ENCODE measurements at regions not wholly inside any gene's neighbourhood (a gene's known extent, or its start where the extent isn't known, plus 50 kb on each side); places are given as distances from the start of the nearest gene placed in this dataset.

- TF ChIP-seq CTCF (tag by site-specific recombination; IDR thresholded peaks at IDR 0.05) (no peak), KLF9 (tag by site-specific recombination; IDR thresholded peaks at IDR 0.05; ENCODE audit: low read depth) (no peak), YY1 (tag by site-specific recombination; IDR thresholded peaks at IDR 0.05) (no peak), ZNF530 (tag by site-specific recombination; IDR thresholded peaks at IDR 0.05; ENCODE audit: low read depth) (no peak), ZNF311 (tag by site-specific recombination; IDR thresholded peaks at IDR 0.05; ENCODE audit: borderline replicate concordance) (no peak), MYNN (tag by site-specific recombination; IDR thresholded peaks at IDR 0.05; ENCODE audit: borderline replicate concordance) (no peak), TCF7L2 (IDR thresholded peaks at IDR 0.05; ENCODE audit: borderline replicate concordance, low read depth, low read length) (no peak), ATF2 (tag by site-specific recombination; IDR thresholded peaks at IDR 0.05; ENCODE audit: low read depth) (no peak)
Measured at GRCh38 chr15:100812802-100813201, 66.8 kb upstream of the ALDH1A3 start.

All from HEK293 (cell line).